GM12892 (cell line): ENCODE measurements at regions not wholly inside any gene's neighbourhood (a gene's known extent, or its start where the extent isn't known, plus 50 kb on each side); places are given as distances from the start of the nearest gene placed in this dataset.

Source experiments
- POLR2A ChIP-seq: IDR thresholded peaks from 2 replicates; pipeline ENCODE4 v1.6.1; 2011; ENCODE audit warnings: low read depth, low read length, control low read depth
- POLR2AphosphoS5 ChIP-seq: IDR thresholded peaks from 2 replicates; pipeline ENCODE4 v1.6.1; 2011; ENCODE audit warnings: low read depth, low read length, control low read depth

DNA sequence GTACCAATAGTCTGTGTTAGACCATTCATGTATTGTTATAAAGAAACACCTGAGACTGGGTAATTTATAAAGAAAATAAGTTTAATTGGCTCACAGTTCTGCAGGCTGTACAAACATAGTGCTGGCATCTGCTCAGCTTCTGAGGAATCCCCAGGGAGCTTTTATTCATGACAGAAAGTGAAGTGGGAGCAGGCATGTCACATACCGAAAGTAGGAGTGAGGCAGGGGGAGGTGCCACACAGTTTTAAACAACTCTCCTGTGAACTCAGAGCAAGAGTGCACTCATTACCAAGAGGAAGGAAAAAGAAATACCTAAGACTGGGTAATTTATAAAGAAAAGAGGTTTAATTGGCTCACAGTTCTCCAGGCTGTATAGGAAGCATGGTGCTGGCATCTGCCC is 591.2 kb downstream of the PPP4R3C start:
- TF ChIP-seq POLR2A (no peak), POLR2AphosphoS5 (no peak)
